Endothelial cell of umbilical vein (primary cell): ENCODE measurements at regions not wholly inside any gene's neighbourhood (a gene's known extent, or its start where the extent isn't known, plus 50 kb on each side); places are given as distances from the start of the nearest gene placed in this dataset.

ENCODE experiments used
- EZH2 ChIP-seq: IDR thresholded peaks from 2 replicates; pipeline ENCODE4 v1.6.1; 2012; ENCODE audit warnings: borderline replicate concordance, low read depth, mild to moderate bottlenecking, moderate library complexity, low read length, inconsistent platforms; ENCODE audit not compliant: severe bottlenecking
- FOS ChIP-seq: IDR thresholded peaks from 2 replicates; pipeline ENCODE4 v1.6.1; 2011; ENCODE audit warnings: mild to moderate bottlenecking, low read length, moderate library complexity, borderline replicate concordance; ENCODE audit not compliant: insufficient read depth
- GATA2 ChIP-seq: IDR thresholded peaks from 2 replicates; pipeline ENCODE4 v1.7.0; 2011; ENCODE audit warnings: low read depth, mild to moderate bottlenecking, moderate library complexity, mixed read lengths, low read length; ENCODE audit not compliant: insufficient read length, insufficient read depth
- JUN ChIP-seq: IDR thresholded peaks from 2 replicates; pipeline ENCODE4 v1.6.1; 2011; ENCODE audit warnings: borderline replicate concordance, low read depth; ENCODE audit not compliant: insufficient read length, insufficient read depth
- MYC ChIP-seq: IDR thresholded peaks from one replicate; pipeline ENCODE4 v1.6.1; 2011; ENCODE audit warnings: mild to moderate bottlenecking, low read depth, low read length
- POLR2A ChIP-seq: IDR thresholded peaks from 2 replicates; pipeline ENCODE4 v1.6.1; 2012; ENCODE audit warnings: low read depth, mild to moderate bottlenecking, control low read depth, low read length
- POLR2AphosphoS5 ChIP-seq: IDR thresholded peaks from 2 replicates; pipeline ENCODE4 v1.6.1; 2012; ENCODE audit warnings: low read depth, mild to moderate bottlenecking, control low read depth, low read length, moderate library complexity; ENCODE audit not compliant: insufficient read depth
- TF ChIP-seq, protein P1 (sequence below), 2 donors: IDR thresholded peaks; 1 replicate in 1 of 2; 2 replicates in 1 of 2; pipeline ENCODE4 v1.5.1; 2011; ENCODE audit warnings: low read length in 2 of 2, mild to moderate bottlenecking in 2 of 2, moderate library complexity in 2 of 2, control low read depth in 1 of 2, inconsistent platforms in 1 of 2, low read depth in 1 of 2; ENCODE audit not compliant: insufficient read depth in 1 of 2; ENCODE audit errors: extremely low read depth in 1 of 2
- TF ChIP-seq, protein P2 (sequence below): IDR thresholded peaks from 2 replicates; pipeline ENCODE4 v1.6.1; 2011; ENCODE audit not compliant: insufficient read depth, insufficient read length

DNA sequence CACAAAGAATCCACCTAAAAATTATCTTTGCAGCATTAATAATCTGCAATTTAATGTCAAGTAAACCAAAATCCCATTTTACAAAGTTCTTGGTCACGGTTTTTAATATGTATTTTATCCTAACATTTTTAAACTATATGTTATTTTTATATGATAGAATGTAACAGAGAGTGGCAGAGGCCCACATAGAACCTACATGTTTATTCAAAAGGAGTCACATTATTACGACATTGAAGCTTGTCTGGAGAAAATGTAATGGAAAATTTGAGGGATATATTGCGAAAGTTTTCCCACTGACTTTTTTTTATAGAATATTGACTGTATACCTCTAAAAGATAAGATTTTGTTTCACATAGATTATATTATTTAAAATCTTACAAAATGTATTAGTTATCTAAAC, 89.7 kb upstream of the COL3A1 start:
- TF ChIP-seq POLR2A: no peak
- TF ChIP-seq, protein P1, sequence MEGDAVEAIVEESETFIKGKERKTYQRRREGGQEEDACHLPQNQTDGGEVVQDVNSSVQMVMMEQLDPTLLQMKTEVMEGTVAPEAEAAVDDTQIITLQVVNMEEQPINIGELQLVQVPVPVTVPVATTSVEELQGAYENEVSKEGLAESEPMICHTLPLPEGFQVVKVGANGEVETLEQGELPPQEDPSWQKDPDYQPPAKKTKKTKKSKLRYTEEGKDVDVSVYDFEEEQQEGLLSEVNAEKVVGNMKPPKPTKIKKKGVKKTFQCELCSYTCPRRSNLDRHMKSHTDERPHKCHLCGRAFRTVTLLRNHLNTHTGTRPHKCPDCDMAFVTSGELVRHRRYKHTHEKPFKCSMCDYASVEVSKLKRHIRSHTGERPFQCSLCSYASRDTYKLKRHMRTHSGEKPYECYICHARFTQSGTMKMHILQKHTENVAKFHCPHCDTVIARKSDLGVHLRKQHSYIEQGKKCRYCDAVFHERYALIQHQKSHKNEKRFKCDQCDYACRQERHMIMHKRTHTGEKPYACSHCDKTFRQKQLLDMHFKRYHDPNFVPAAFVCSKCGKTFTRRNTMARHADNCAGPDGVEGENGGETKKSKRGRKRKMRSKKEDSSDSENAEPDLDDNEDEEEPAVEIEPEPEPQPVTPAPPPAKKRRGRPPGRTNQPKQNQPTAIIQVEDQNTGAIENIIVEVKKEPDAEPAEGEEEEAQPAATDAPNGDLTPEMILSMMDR (IDR thresholded peaks at IDR 0.05; ENCODE audit: extremely low read depth in 1 of 2, insufficient read depth in 1 of 2, low read depth in 1 of 2, low read length in 2 of 2): no peak
- TF ChIP-seq MYC: no peak
- no peak for TF ChIP-seq POLR2AphosphoS5
- TF ChIP-seq JUN: no peak
- TF ChIP-seq GATA2: no peak
- no peak for TF ChIP-seq EZH2
- TF ChIP-seq, protein P2, sequence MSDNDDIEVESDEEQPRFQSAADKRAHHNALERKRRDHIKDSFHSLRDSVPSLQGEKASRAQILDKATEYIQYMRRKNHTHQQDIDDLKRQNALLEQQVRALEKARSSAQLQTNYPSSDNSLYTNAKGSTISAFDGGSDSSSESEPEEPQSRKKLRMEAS: no peak
- no peak for TF ChIP-seq FOS
